ENCODE measurements at regions not wholly inside any gene's neighbourhood (a gene's known extent, or its start where the extent isn't known, plus 50 kb on each side); places are given as distances from the start of the nearest gene placed in this dataset.

GRCh38 chr6:98325366-98325765 is 509.0 kb upstream of the POU3F2 start:
- H3K27me3 ChIP-seq: no peaks in the 10 kb centered on the region
- Mint-ChIP-seq H3K4me1 (peaks cover 5% of the 10 kb centered on the region), H3K27ac (no peak overlapping the region), H3K27me3 (ENCODE audit: insufficient read depth, low read depth) (no peaks in the 10 kb centered on the region), H3K9me3 (peaks cover 10% of the 10 kb centered on the region), H3K36me3 (no peaks in the 10 kb centered on the region), H3K4me3 (no peak overlapping the region)
- TF ChIP-seq EZH2phosphoT487 (IDR thresholded peaks at IDR 0.05) (no peak), EZH2 (IDR thresholded peaks at IDR 0.05) (no peak), CTCF (IDR thresholded peaks at IDR 0.05) (no peak)
- H3K4me1 ChIP-seq: peaks cover 11% of the 10 kb centered on the region
- no peak overlapping the region for H3K27ac ChIP-seq
- H3K79me2 ChIP-seq (ENCODE audit: low read depth): no peaks in the 10 kb centered on the region
- no peak overlapping the region for H3K4me3 ChIP-seq
- H2AFZ ChIP-seq (replicated peaks): no peak overlapping the region
- H3F3A ChIP-seq (ENCODE audit: low read depth): no peaks in the 10 kb centered on the region
- H3K9me3 ChIP-seq (ENCODE audit: low read depth): no peaks in the 10 kb centered on the region
- no peak for DNase-seq (ENCODE audit: low spot score)
- no peaks in the 10 kb centered on the region for H3K36me3 ChIP-seq
- no peak overlapping the region for H3K4me2 ChIP-seq
- H3K9ac ChIP-seq: no peak overlapping the region
- H4K20me1 ChIP-seq (ENCODE audit: low read depth): no peaks in the 10 kb centered on the region

GRCh38 chr6:98333273-98333672 is 501.1 kb upstream of the POU3F2 start:
- Histone ChIP-seq H3K9ac (no peak overlapping the region), H3K79me2 (ENCODE audit: low read depth) (no peaks in the 10 kb centered on the region), H4K20me1 (ENCODE audit: low read depth) (no peaks in the 10 kb centered on the region), H2AFZ (replicated peaks) (no peak overlapping the region), H3K36me3 (no peaks in the 10 kb centered on the region), H3K9me3 (ENCODE audit: low read depth) (no peaks in the 10 kb centered on the region), H3K27ac (no peak overlapping the region), H3K4me2 (no peak overlapping the region), H3K4me3 (no peak overlapping the region), H3F3A (ENCODE audit: low read depth) (no peaks in the 10 kb centered on the region), H3K27me3 (no peaks in the 10 kb centered on the region), H3K4me1 (peaks cover 32% of the 10 kb centered on the region)
- Mint-ChIP-seq H3K9me3 (peaks cover 16% of the 10 kb centered on the region), H3K4me1 (peaks cover 36% of the 10 kb centered on the region), H3K36me3 (no peaks in the 10 kb centered on the region), H3K27me3 (ENCODE audit: insufficient read depth, low read depth) (peaks cover under 1% of the 10 kb centered on the region), H3K4me3 (no peak overlapping the region), H3K27ac (no peak overlapping the region)
- DNase-seq (ENCODE audit: low spot score): no peak
- TF ChIP-seq CTCF (IDR thresholded peaks at IDR 0.05) (no peak), EZH2 (IDR thresholded peaks at IDR 0.05) (no peak), EZH2phosphoT487 (IDR thresholded peaks at IDR 0.05) (no peak)

- peaks cover 27% of the 10 kb centered on the region for H3K4me1 ChIP-seq
- Mint-ChIP-seq H3K36me3 (no peaks in the 10 kb centered on the region), H3K4me1 (peaks cover 47% of the 10 kb centered on the region), H3K27ac (peak overlapping the region; percentile 51), H3K9me3 (peaks cover 9% of the 10 kb centered on the region), H3K4me3 (no peak overlapping the region), H3K27me3 (ENCODE audit: insufficient read depth, low read depth) (peaks cover 2% of the 10 kb centered on the region)
- H3K9ac ChIP-seq: no peak overlapping the region
- H3K4me2 ChIP-seq: peak overlapping the region; percentile 50
- no peak overlapping the region for H2AFZ ChIP-seq (replicated peaks)
- H3K27me3 ChIP-seq: no peaks in the 10 kb centered on the region
- H3K9me3 ChIP-seq (ENCODE audit: low read depth): no peaks in the 10 kb centered on the region
- no peaks in the 10 kb centered on the region for H4K20me1 ChIP-seq (ENCODE audit: low read depth)
- H3F3A ChIP-seq (ENCODE audit: low read depth): no peaks in the 10 kb centered on the region
- no peaks in the 10 kb centered on the region for H3K36me3 ChIP-seq
- no peak overlapping the region for H3K27ac ChIP-seq
- DNase-seq (ENCODE audit: low spot score): peak; percentile 33
- TF ChIP-seq CTCF (IDR thresholded peaks at IDR 0.05) (no peak), EZH2phosphoT487 (IDR thresholded peaks at IDR 0.05) (no peak), EZH2 (IDR thresholded peaks at IDR 0.05) (no peak)
- H3K79me2 ChIP-seq (ENCODE audit: low read depth): no peaks in the 10 kb centered on the region
- H3K4me3 ChIP-seq: no peak overlapping the region
Observed at GRCh38 chr6:98335594-98335993, 498.8 kb upstream of the POU3F2 start.

Measured in neural progenitor cell (in vitro differentiated cells).